Astrocyte of the spinal cord (primary cell): ENCODE measurements at regions not wholly inside any gene's neighbourhood (a gene's known extent, or its start where the extent isn't known, plus 50 kb on each side); places are given as distances from the start of the nearest gene placed in this dataset.

ENCODE experiments used
- DNase-seq: peaks from one replicate; pipeline ENCODE4 v3.0.0; 2011; ENCODE audit warnings: low read depth, low spot score
- H3K4me3 ChIP-seq: 2 replicates; pipeline ENCODE4 v1.5.1; 2011; ENCODE audit warnings: low read depth, mild to moderate bottlenecking, low read length, moderate library complexity
- CTCF ChIP-seq: IDR thresholded peaks from 2 replicates; pipeline ENCODE4 v1.5.1; 2012; ENCODE audit warnings: low read depth, mild to moderate bottlenecking, low read length, inconsistent platforms
- in situ Hi-C: cut with HindIII; loops from 2 replicates; pipeline ENCODE4 v1.10.0; 2017; ENCODE audit warnings: low sequenced_read_pairs

- in situ Hi-C loops = no loop called here
- H3K4me3 ChIP-seq = no peak overlapping the region
- DNase-seq = no peak
- TF ChIP-seq CTCF = no peak
Observed at GRCh38 chr12:111220363-111220762, 148.5 kb downstream of the PHETA1 start.

GRCh38 chr12:111219440-111219839 is 149.5 kb downstream of the PHETA1 start:
- no peak for TF ChIP-seq CTCF
- H3K4me3 ChIP-seq = no peak overlapping the region
- no peak for DNase-seq
- in situ Hi-C loops = no loop called here

GRCh38 chr12:111218499-111218898 is 150.4 kb downstream of the PHETA1 start:
- in situ Hi-C loops = no loop called here
- no peak for DNase-seq
- no peak overlapping the region for H3K4me3 ChIP-seq
- TF ChIP-seq CTCF = no peak

GRCh38 chr12:111216387-111217159 is 152.3 kb downstream of the PHETA1 start:
- DNase-seq = no peak
- H3K4me3 ChIP-seq = no peak overlapping the region
- TF ChIP-seq CTCF = no peak
- in situ Hi-C loops = no loop called here

GRCh38 chr12:111215881-111216280 is 153.0 kb downstream of the PHETA1 start:
- DNase-seq = no peak
- in situ Hi-C loops = no loop called here
- H3K4me3 ChIP-seq = no peak overlapping the region
- no peak for TF ChIP-seq CTCF

GRCh38 chr12:111214401-111214800 is 154.5 kb downstream of the PHETA1 start:
- in situ Hi-C loops = no loop called here
- DNase-seq = no peak
- no peak overlapping the region for H3K4me3 ChIP-seq
- no peak for TF ChIP-seq CTCF
